CD4-positive, alpha-beta T cell treated with Interferon alpha-2 for 1 hour (primary cell): ENCODE measurements at regions not wholly inside any gene's neighbourhood (a gene's known extent, or its start where the extent isn't known, plus 50 kb on each side); places are given as distances from the start of the nearest gene placed in this dataset.
"Not testable (repeated sequence)": the region's sequence is repeated elsewhere in the genome, so short reads cannot be mapped to it uniquely, and the experiment has no call there.

Source experiments
- DNase-seq, 2 donors: peaks; one replicate each; pipeline ENCODE4 v3.0.0-alpha.2; 2020 to 2022

- DNase-seq: not testable (repeated sequence)
These were observed 80.2 kb upstream of the SYN3 start for GRCh38 chr22:33138333-33138732.

GRCh38 chr22:33130473-33130872 lies 72.3 kb upstream of the SYN3 start:
- no peak for DNase-seq

GRCh38 chr22:33129621-33130020 lies 71.4 kb upstream of the SYN3 start:
- DNase-seq: no peak

- no peak for DNase-seq
These were observed 68.7 kb upstream of the SYN3 start for GRCh38 chr22:33126881-33127280.

GRCh38 chr22:33124471-33124870 lies 66.3 kb upstream of the SYN3 start:
- DNase-seq: no peak

GRCh38 chr22:33122439-33122838 lies 64.3 kb upstream of the SYN3 start:
- not testable (repeated sequence) for DNase-seq

- DNase-seq: no peak
These were observed 60.9 kb upstream of the SYN3 start for GRCh38 chr22:33119044-33119443.

- DNase-seq: no peak
These were observed 59.6 kb upstream of the SYN3 start for GRCh38 chr22:33117821-33118220.

- DNase-seq: no peak
These were observed 58.8 kb upstream of the SYN3 start for GRCh38 chr22:33116841-33117547.

GRCh38 chr22:33114565-33114964 lies 56.4 kb upstream of the SYN3 start:
- no peak for DNase-seq

- DNase-seq: no peak
These were observed 54.4 kb upstream of the SYN3 start for GRCh38 chr22:33112580-33112979.

- no peak for DNase-seq
These were observed 53.3 kb upstream of the SYN3 start for GRCh38 chr22:33111491-33111890.

GRCh38 chr22:33110562-33111163 lies 52.5 kb upstream of the SYN3 start:
- no peak for DNase-seq

GRCh38 chr22:33109514-33110430 lies 51.6 kb upstream of the SYN3 start:
- no peak for DNase-seq

GRCh38 chr22:33108037-33108436 lies 49.9 kb upstream of the SYN3 start:
- no peak for DNase-seq
